ENCODE measurements at regions not wholly inside any gene's neighbourhood (a gene's known extent, or its start where the extent isn't known, plus 50 kb on each side); places are given as distances from the start of the nearest gene placed in this dataset.

DNA sequence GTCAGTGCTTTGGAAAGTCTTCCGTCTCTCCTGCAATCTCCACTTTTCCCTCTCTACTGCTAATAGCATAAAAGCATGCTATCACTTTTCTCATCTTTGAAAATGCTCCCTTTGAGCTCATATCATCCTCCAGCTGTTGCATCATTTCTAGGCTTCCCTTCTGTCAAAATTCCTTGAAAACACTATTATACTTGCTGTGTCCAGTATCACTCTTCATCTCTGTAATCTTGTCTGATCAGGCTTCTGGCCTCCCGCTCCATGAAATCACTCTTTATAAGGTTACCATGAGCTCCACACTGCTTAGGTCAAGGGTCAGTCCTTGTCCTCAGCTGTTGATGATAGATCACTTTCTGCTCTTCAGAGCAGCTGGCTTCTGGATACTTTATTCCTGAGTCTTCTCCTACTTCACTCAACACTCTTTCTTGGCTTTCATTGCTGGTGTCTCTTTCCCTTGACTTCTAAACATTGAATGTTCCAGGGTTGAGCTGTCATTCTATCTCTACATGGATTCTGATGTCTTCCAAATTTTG, 50.9 kb upstream of the SPTSSB start:
- H3K27ac ChIP-seq (ENCODE audit: control insufficient read depth, insufficient read depth, low read length), result no peak overlapping the region

More for the DNA sequence above, 50.9 kb upstream of the SPTSSB start:
- no peaks in the 10 kb centered on the region for H3K36me3 ChIP-seq (ENCODE audit: control insufficient read depth in 2 of 2, extremely low read depth in 1 of 2, insufficient read depth in 2 of 2, low read length in 2 of 2)
- H3K79me2 ChIP-seq (ENCODE audit: control insufficient read depth, insufficient read depth, low read length), result no peaks in the 10 kb centered on the region
- no peaks in the 10 kb centered on the region for H3K27me3 ChIP-seq (ENCODE audit: control insufficient read depth, extremely low read depth, insufficient read depth, low read length)
- no peak for FAIRE-seq
- H3K9ac ChIP-seq (ENCODE audit: control insufficient read depth, extremely low read depth, insufficient read depth, low read length), result no peak overlapping the region
- H3K4me3 ChIP-seq (ENCODE audit: control insufficient read depth in 2 of 3, extremely low read depth in 1 of 3, insufficient read depth in 2 of 3, low read depth in 1 of 3, low read length in 3 of 3), result no peak overlapping the region
- no peak for DNase-seq (ENCODE audit: low read depth, low spot score)
- no peak overlapping the region for H2AFZ ChIP-seq (ENCODE audit: control insufficient read depth, low read length)
- dilution Hi-C loops (cut with MboI; ENCODE audit: extremely low pct_ligation_motif_present, low sequenced_read_pairs), result no loop called here
- no peaks in the 10 kb centered on the region for H4K20me1 ChIP-seq (ENCODE audit: control insufficient read depth, extremely low read depth, insufficient read depth, low read length)
- TF ChIP-seq, protein P1, sequence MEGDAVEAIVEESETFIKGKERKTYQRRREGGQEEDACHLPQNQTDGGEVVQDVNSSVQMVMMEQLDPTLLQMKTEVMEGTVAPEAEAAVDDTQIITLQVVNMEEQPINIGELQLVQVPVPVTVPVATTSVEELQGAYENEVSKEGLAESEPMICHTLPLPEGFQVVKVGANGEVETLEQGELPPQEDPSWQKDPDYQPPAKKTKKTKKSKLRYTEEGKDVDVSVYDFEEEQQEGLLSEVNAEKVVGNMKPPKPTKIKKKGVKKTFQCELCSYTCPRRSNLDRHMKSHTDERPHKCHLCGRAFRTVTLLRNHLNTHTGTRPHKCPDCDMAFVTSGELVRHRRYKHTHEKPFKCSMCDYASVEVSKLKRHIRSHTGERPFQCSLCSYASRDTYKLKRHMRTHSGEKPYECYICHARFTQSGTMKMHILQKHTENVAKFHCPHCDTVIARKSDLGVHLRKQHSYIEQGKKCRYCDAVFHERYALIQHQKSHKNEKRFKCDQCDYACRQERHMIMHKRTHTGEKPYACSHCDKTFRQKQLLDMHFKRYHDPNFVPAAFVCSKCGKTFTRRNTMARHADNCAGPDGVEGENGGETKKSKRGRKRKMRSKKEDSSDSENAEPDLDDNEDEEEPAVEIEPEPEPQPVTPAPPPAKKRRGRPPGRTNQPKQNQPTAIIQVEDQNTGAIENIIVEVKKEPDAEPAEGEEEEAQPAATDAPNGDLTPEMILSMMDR (optimal IDR thresholded peaks at IDR 0.05 in 1 of 3, IDR thresholded peaks at IDR 0.05 in 1 of 3, conservative IDR thresholded peaks at IDR 0.05 in 1 of 3; ENCODE audit: extremely low read depth in 1 of 3, insufficient read depth in 2 of 3, low read length in 3 of 3), result no peak
- TF ChIP-seq EZH2 (IDR thresholded peaks at IDR 0.05; ENCODE audit: low read length), result no peak
- H3K4me2 ChIP-seq (ENCODE audit: control insufficient read depth, extremely low read depth, insufficient read depth, low read depth, low read length), result no peak overlapping the region
- peaks cover 14% of the 10 kb centered on the region for H3K4me1 ChIP-seq (ENCODE audit: control insufficient read depth, extremely low read depth, insufficient read depth, low read length)
- no peaks in the 10 kb centered on the region for H3K9me1 ChIP-seq (ENCODE audit: control insufficient read depth, extremely low read depth, insufficient read depth, low read length)
- no peaks in the 10 kb centered on the region for H3K9me3 ChIP-seq (ENCODE audit: control insufficient read depth, low read depth, low read length)
